ENCODE measurements at regions not wholly inside any gene's neighbourhood (a gene's known extent, or its start where the extent isn't known, plus 50 kb on each side); places are given as distances from the start of the nearest gene placed in this dataset.
"Not testable (repeated sequence)": the region's sequence is repeated elsewhere in the genome, so short reads cannot be mapped to it uniquely, and the experiment has no call there.

- not testable (repeated sequence) for TF ChIP-seq YY1 (IDR thresholded peaks at IDR 0.05; ENCODE audit: insufficient read depth, insufficient read length); ZNF274 (IDR thresholded peaks at IDR 0.05; ENCODE audit: low read depth, low read length); SUZ12 (IDR thresholded peaks at IDR 0.05; ENCODE audit: extremely low read depth, insufficient read depth, insufficient read length)
Measured at GRCh38 chr7:91394757-91395156, 130.5 kb downstream of the FZD1 start.
